B cell (primary cell): ENCODE measurements at regions not wholly inside any gene's neighbourhood (a gene's known extent, or its start where the extent isn't known, plus 50 kb on each side); places are given as distances from the start of the nearest gene placed in this dataset.

ENCODE experiments used
- CTCF ChIP-seq: fragments of 200-600 bp; IDR thresholded peaks from one replicate; pipeline ENCODE4 v1.8.0; 2022; ENCODE audit warnings: antibody characterized with exemption, mild to moderate bottlenecking
- EZH2 ChIP-seq: IDR thresholded peaks from 2 replicates; pipeline ENCODE4 v1.6.1; 2012; ENCODE audit warnings: borderline replicate concordance, low read depth, mild to moderate bottlenecking, moderate library complexity, low read length; ENCODE audit not compliant: insufficient read depth, poor library complexity, severe bottlenecking

- TF ChIP-seq CTCF (no peak), EZH2 (no peak)
Observed at GRCh38 chr9:105098370-105098769, 146.1 kb upstream of the SLC44A1 start.
